ENCODE measurements at regions not wholly inside any gene's neighbourhood (a gene's known extent, or its start where the extent isn't known, plus 50 kb on each side); places are given as distances from the start of the nearest gene placed in this dataset.

GRCh38 chr18:11251891-11252270, 102.5 kb upstream of the PIEZO2 start:
- TF ChIP-seq, protein P1, sequence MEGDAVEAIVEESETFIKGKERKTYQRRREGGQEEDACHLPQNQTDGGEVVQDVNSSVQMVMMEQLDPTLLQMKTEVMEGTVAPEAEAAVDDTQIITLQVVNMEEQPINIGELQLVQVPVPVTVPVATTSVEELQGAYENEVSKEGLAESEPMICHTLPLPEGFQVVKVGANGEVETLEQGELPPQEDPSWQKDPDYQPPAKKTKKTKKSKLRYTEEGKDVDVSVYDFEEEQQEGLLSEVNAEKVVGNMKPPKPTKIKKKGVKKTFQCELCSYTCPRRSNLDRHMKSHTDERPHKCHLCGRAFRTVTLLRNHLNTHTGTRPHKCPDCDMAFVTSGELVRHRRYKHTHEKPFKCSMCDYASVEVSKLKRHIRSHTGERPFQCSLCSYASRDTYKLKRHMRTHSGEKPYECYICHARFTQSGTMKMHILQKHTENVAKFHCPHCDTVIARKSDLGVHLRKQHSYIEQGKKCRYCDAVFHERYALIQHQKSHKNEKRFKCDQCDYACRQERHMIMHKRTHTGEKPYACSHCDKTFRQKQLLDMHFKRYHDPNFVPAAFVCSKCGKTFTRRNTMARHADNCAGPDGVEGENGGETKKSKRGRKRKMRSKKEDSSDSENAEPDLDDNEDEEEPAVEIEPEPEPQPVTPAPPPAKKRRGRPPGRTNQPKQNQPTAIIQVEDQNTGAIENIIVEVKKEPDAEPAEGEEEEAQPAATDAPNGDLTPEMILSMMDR (IDR thresholded peaks at IDR 0.05): no peak
- TF ChIP-seq POLR2A (IDR thresholded peaks at IDR 0.05): no peak
